ENCODE measurements at regions not wholly inside any gene's neighbourhood (a gene's known extent, or its start where the extent isn't known, plus 50 kb on each side); places are given as distances from the start of the nearest gene placed in this dataset.

GRCh38 chr4:53644607-53645006 lies 53.3 kb upstream of the LNX1 start:
- no peak for DNase-seq (ENCODE audit: low spot score)

All from AG08395 (cell line).